T-helper 2 cell treated with Interferon-gamma antibody and Interleukin-4, amounts not matched to agents 5 μg/mL and 100 μg/mL, for 36 hours (primary cell): ENCODE measurements at regions not wholly inside any gene's neighbourhood (a gene's known extent, or its start where the extent isn't known, plus 50 kb on each side); places are given as distances from the start of the nearest gene placed in this dataset.

Source experiments
- DNase-seq: peaks from one replicate; pipeline ENCODE4 v3.0.0; 2021; ENCODE audit warnings: low spot score
- H3K27ac Mint-ChIP-seq: one replicate; pipeline ENCODE4 v1.8.0; 2021; ENCODE audit warnings: mild to moderate bottlenecking, mixed read lengths
- H3K27me3 Mint-ChIP-seq: one replicate; pipeline ENCODE4 v1.8.0; 2021; ENCODE audit warnings: low read depth, mixed read lengths
- H3K36me3 Mint-ChIP-seq: one replicate; pipeline ENCODE4 v1.8.0; 2021; ENCODE audit warnings: low read depth, mixed read lengths
- H3K4me1 Mint-ChIP-seq: one replicate; pipeline ENCODE4 v1.8.0; 2021; ENCODE audit warnings: low read depth, mixed read lengths
- H3K4me3 Mint-ChIP-seq: one replicate; pipeline ENCODE4 v1.8.0; 2022; ENCODE audit warnings: mild to moderate bottlenecking, moderate library complexity, mixed read lengths
- H3K9me3 Mint-ChIP-seq: one replicate; pipeline ENCODE4 v1.8.0; 2021; ENCODE audit warnings: mixed read lengths

- H3K9me3 Mint-ChIP-seq, result peaks cover 3% of the 10 kb centered on the region
- DNase-seq, result no peak
- no peaks in the 10 kb centered on the region for H3K36me3 Mint-ChIP-seq
- H3K4me3 Mint-ChIP-seq, result no peak overlapping the region
- H3K27ac Mint-ChIP-seq, result no peak overlapping the region
- H3K27me3 Mint-ChIP-seq, result peaks cover 3% of the 10 kb centered on the region
- H3K4me1 Mint-ChIP-seq, result no peaks in the 10 kb centered on the region
Observed at GRCh38 chr14:53444677-53445312, 291.7 kb upstream of the DDHD1 start.

GRCh38 chr14:53441789-53442188 is 288.7 kb upstream of the DDHD1 start:
- Mint-ChIP-seq H3K4me1 (no peaks in the 10 kb centered on the region), H3K9me3 (peaks cover 11% of the 10 kb centered on the region), H3K27me3 (peaks cover under 1% of the 10 kb centered on the region)

GRCh38 chr14:53437858-53438257 is 284.7 kb upstream of the DDHD1 start:
- Mint-ChIP-seq H3K9me3 (peaks cover 11% of the 10 kb centered on the region), H3K4me3 (no peak overlapping the region), H3K4me1 (peaks cover 3% of the 10 kb centered on the region), H3K27ac (no peak overlapping the region), H3K36me3 (no peaks in the 10 kb centered on the region), H3K27me3 (peaks cover 4% of the 10 kb centered on the region)
- DNase-seq, result no peak

More at GRCh38 chr14:53441789-53442188, 288.7 kb upstream of the DDHD1 start:
- H3K27ac Mint-ChIP-seq, result no peak overlapping the region
- DNase-seq, result no peak
- no peaks in the 10 kb centered on the region for H3K36me3 Mint-ChIP-seq
- no peak overlapping the region for H3K4me3 Mint-ChIP-seq

GRCh38 chr14:53432378-53432802 is 279.3 kb upstream of the DDHD1 start:
- Mint-ChIP-seq H3K27ac (peak overlapping the region; percentile 28), H3K27me3 (peaks cover 4% of the 10 kb centered on the region), H3K4me1 (peaks cover 10% of the 10 kb centered on the region), H3K4me3 (peak overlapping the region; percentile 22), H3K36me3 (no peaks in the 10 kb centered on the region), H3K9me3 (no peaks in the 10 kb centered on the region)
- DNase-seq, result peak; percentile 15

GRCh38 chr14:53430870-53431269 is 277.7 kb upstream of the DDHD1 start:
- DNase-seq, result no peak
- no peaks in the 10 kb centered on the region for H3K36me3 Mint-ChIP-seq
- H3K27ac Mint-ChIP-seq, result no peak overlapping the region
- no peak overlapping the region for H3K4me3 Mint-ChIP-seq
- H3K4me1 Mint-ChIP-seq, result peaks cover 10% of the 10 kb centered on the region
- peaks cover 2% of the 10 kb centered on the region for H3K27me3 Mint-ChIP-seq
- H3K9me3 Mint-ChIP-seq, result peaks cover 5% of the 10 kb centered on the region

GRCh38 chr14:53412819-53413675 is 259.9 kb upstream of the DDHD1 start:
- DNase-seq, result no peak
- no peaks in the 10 kb centered on the region for H3K4me1 Mint-ChIP-seq
- H3K27me3 Mint-ChIP-seq, result no peaks in the 10 kb centered on the region
- no peak overlapping the region for H3K27ac Mint-ChIP-seq
- no peak overlapping the region for H3K4me3 Mint-ChIP-seq
- no peaks in the 10 kb centered on the region for H3K36me3 Mint-ChIP-seq
- H3K9me3 Mint-ChIP-seq, result peaks cover 21% of the 10 kb centered on the region

GRCh38 chr14:53411125-53411524 is 258.0 kb upstream of the DDHD1 start:
- no peak overlapping the region for H3K4me3 Mint-ChIP-seq
- H3K9me3 Mint-ChIP-seq, result peaks cover 2% of the 10 kb centered on the region
- no peaks in the 10 kb centered on the region for H3K4me1 Mint-ChIP-seq
- no peaks in the 10 kb centered on the region for H3K36me3 Mint-ChIP-seq
- H3K27ac Mint-ChIP-seq, result no peak overlapping the region
- no peak for DNase-seq
- H3K27me3 Mint-ChIP-seq, result no peaks in the 10 kb centered on the region

GRCh38 chr14:53409969-53410368 is 256.8 kb upstream of the DDHD1 start:
- no peak for DNase-seq
- H3K4me3 Mint-ChIP-seq, result no peak overlapping the region
- no peaks in the 10 kb centered on the region for H3K9me3 Mint-ChIP-seq
- no peaks in the 10 kb centered on the region for H3K36me3 Mint-ChIP-seq
- no peak overlapping the region for H3K27ac Mint-ChIP-seq
- no peaks in the 10 kb centered on the region for H3K27me3 Mint-ChIP-seq
- no peaks in the 10 kb centered on the region for H3K4me1 Mint-ChIP-seq

- Mint-ChIP-seq H3K4me3 (no peak overlapping the region), H3K9me3 (no peaks in the 10 kb centered on the region), H3K27ac (no peak overlapping the region), H3K4me1 (no peaks in the 10 kb centered on the region), H3K36me3 (no peaks in the 10 kb centered on the region), H3K27me3 (no peaks in the 10 kb centered on the region)
- DNase-seq, result no peak
Observed at GRCh38 chr14:53409289-53409688, 256.2 kb upstream of the DDHD1 start.

- no peaks in the 10 kb centered on the region for H3K36me3 Mint-ChIP-seq
- H3K27me3 Mint-ChIP-seq, result peaks cover 4% of the 10 kb centered on the region
- no peaks in the 10 kb centered on the region for H3K4me1 Mint-ChIP-seq
Observed at GRCh38 chr14:53408175-53408879, 255.2 kb upstream of the DDHD1 start.

GRCh38 chr14:53406519-53406918 is 253.4 kb upstream of the DDHD1 start:
- peaks cover 4% of the 10 kb centered on the region for H3K27me3 Mint-ChIP-seq
- no peaks in the 10 kb centered on the region for H3K4me1 Mint-ChIP-seq
- no peaks in the 10 kb centered on the region for H3K36me3 Mint-ChIP-seq
- H3K9me3 Mint-ChIP-seq, result no peaks in the 10 kb centered on the region
- H3K27ac Mint-ChIP-seq, result no peak overlapping the region
- no peak for DNase-seq
- H3K4me3 Mint-ChIP-seq, result no peak overlapping the region

More at GRCh38 chr14:53408175-53408879, 255.2 kb upstream of the DDHD1 start:
- Mint-ChIP-seq H3K9me3 (no peaks in the 10 kb centered on the region), H3K27ac (no peak overlapping the region), H3K4me3 (no peak overlapping the region)
- DNase-seq, result no peak

- no peak overlapping the region for H3K4me3 Mint-ChIP-seq
- peaks cover 6% of the 10 kb centered on the region for H3K27me3 Mint-ChIP-seq
- H3K4me1 Mint-ChIP-seq, result no peaks in the 10 kb centered on the region
- no peak for DNase-seq
- no peaks in the 10 kb centered on the region for H3K36me3 Mint-ChIP-seq
- no peak overlapping the region for H3K27ac Mint-ChIP-seq
- peaks cover 6% of the 10 kb centered on the region for H3K9me3 Mint-ChIP-seq
Observed at GRCh38 chr14:53401646-53402045, 248.5 kb upstream of the DDHD1 start.

- DNase-seq, result no peak
- Mint-ChIP-seq H3K27me3 (peaks cover 6% of the 10 kb centered on the region), H3K9me3 (peaks cover 21% of the 10 kb centered on the region), H3K4me3 (no peak overlapping the region), H3K36me3 (no peaks in the 10 kb centered on the region), H3K4me1 (no peaks in the 10 kb centered on the region), H3K27ac (no peak overlapping the region)
Observed at GRCh38 chr14:53399057-53399456, 245.9 kb upstream of the DDHD1 start.

GRCh38 chr14:53398616-53399015 is 245.5 kb upstream of the DDHD1 start:
- DNase-seq, result no peak
- H3K9me3 Mint-ChIP-seq, result peaks cover 22% of the 10 kb centered on the region
- H3K27ac Mint-ChIP-seq, result no peak overlapping the region
- peaks cover 3% of the 10 kb centered on the region for H3K27me3 Mint-ChIP-seq
- no peak overlapping the region for H3K4me3 Mint-ChIP-seq
- no peaks in the 10 kb centered on the region for H3K36me3 Mint-ChIP-seq
- no peaks in the 10 kb centered on the region for H3K4me1 Mint-ChIP-seq
